SK-N-SH treated with all-trans-retinoic acid at 6 μM for 48 hours (cell line): ENCODE measurements at regions not wholly inside any gene's neighbourhood (a gene's known extent, or its start where the extent isn't known, plus 50 kb on each side); places are given as distances from the start of the nearest gene placed in this dataset.

Experiments used
- ATAC-seq: fragments of 200-7000 bp; cut with Tn5 transposase; 3 replicates; pipeline ENCODE4 v1.9.1; 2020; ENCODE audit warnings: mild to moderate bottlenecking, moderate library complexity
- ARNTL ChIP-seq: fragments of 450-650 bp; formaldehyde crosslinking; IDR thresholded peaks from 2 replicates; pipeline ENCODE4 v1.5.0; 2020; ENCODE audit warnings: low read depth, mild to moderate bottlenecking, moderate library complexity, borderline replicate concordance
- BACH2 ChIP-seq: fragments of 250-450 bp; sonication (Bioruptor Pico); IDR thresholded peaks from 2 replicates; pipeline ENCODE4 v1.9.0; 2021; ENCODE audit warnings: mild to moderate bottlenecking, borderline replicate concordance
- CSDC2 ChIP-seq: fragments of 250-450 bp; sonication (Bioruptor Pico); IDR thresholded peaks from 2 replicates; pipeline ENCODE4 v1.5.0; 2020; ENCODE audit warnings: mild to moderate bottlenecking, moderate library complexity
- GLIS3 ChIP-seq: fragments of 250-450 bp; sonication (Bioruptor Pico); IDR thresholded peaks from 2 replicates; pipeline ENCODE4 v1.5.0; 2020; ENCODE audit warnings: mild to moderate bottlenecking, moderate library complexity
- ISL1 ChIP-seq: fragments of 250-450 bp; sonication (Bioruptor Pico); IDR thresholded peaks from 2 replicates; pipeline ENCODE4 v2.1.2; 2022; ENCODE audit warnings: mild to moderate bottlenecking, moderate library complexity
- OSR1 ChIP-seq: fragments of 250-450 bp; sonication (Bioruptor Pico); IDR thresholded peaks from 2 replicates; pipeline ENCODE4 v1.8.0; 2022; ENCODE audit warnings: moderate library complexity, mild to moderate bottlenecking, inconsistent platforms
- PATZ1 ChIP-seq: fragments of 250-450 bp; sonication (Bioruptor Pico); IDR thresholded peaks from 2 replicates; pipeline ENCODE4 v1.8.0; 2020; ENCODE audit warnings: mild to moderate bottlenecking, moderate library complexity, borderline replicate concordance
- PPARA ChIP-seq: fragments of 250-450 bp; sonication (Bioruptor Pico); IDR thresholded peaks from 2 replicates; pipeline ENCODE4 v1.5.0; 2020; ENCODE audit warnings: mild to moderate bottlenecking, borderline replicate concordance
- SNAI2 ChIP-seq: fragments of 250-450 bp; sonication (Bioruptor Pico); IDR thresholded peaks from 2 replicates; pipeline ENCODE4 v1.5.0; 2020; ENCODE audit warnings: mild to moderate bottlenecking, moderate library complexity
- TCF4 ChIP-seq: fragments of 250-450 bp; sonication (Bioruptor Pico); IDR thresholded peaks from 2 replicates; pipeline ENCODE4 v1.8.0; 2021; ENCODE audit warnings: mild to moderate bottlenecking, moderate library complexity, borderline replicate concordance
- TOX ChIP-seq: fragments of 250-450 bp; sonication (Bioruptor Pico); IDR thresholded peaks from 2 replicates; pipeline ENCODE4 v1.8.0; 2021; ENCODE audit warnings: mild to moderate bottlenecking, moderate library complexity, borderline replicate concordance
- ZC3H10 ChIP-seq: fragments of 250-450 bp; sonication (Bioruptor Pico); IDR thresholded peaks from 2 replicates; pipeline ENCODE4 v1.5.1; 2021; ENCODE audit warnings: mild to moderate bottlenecking, moderate library complexity
- ZFP30 ChIP-seq: fragments of 450-650 bp; formaldehyde crosslinking; IDR thresholded peaks from 2 replicates; pipeline ENCODE4 v1.5.0; 2022; ENCODE audit warnings: mild to moderate bottlenecking, moderate library complexity
- ZNF565 ChIP-seq: fragments of 450-650 bp; formaldehyde crosslinking; conservative IDR thresholded peaks from 2 replicates; pipeline ENCODE4 v1.5.0; 2020; ENCODE audit warnings: low read depth, mild to moderate bottlenecking, moderate library complexity
- ZNF70 ChIP-seq: fragments of 450-650 bp; formaldehyde crosslinking; IDR thresholded peaks from 2 replicates; pipeline ENCODE4 v1.5.0; 2020; ENCODE audit warnings: mild to moderate bottlenecking, moderate library complexity
- ZNF8 ChIP-seq: fragments of 450-650 bp; formaldehyde crosslinking; IDR thresholded peaks from 2 replicates; pipeline ENCODE4 v1.5.0; 2020; ENCODE audit warnings: mild to moderate bottlenecking, moderate library complexity
- TF ChIP-seq, protein P1 (sequence below): fragments of 250-450 bp; sonication (Bioruptor Pico); IDR thresholded peaks from 2 replicates; pipeline ENCODE4 v1.8.0; 2021; ENCODE audit warnings: low read depth, mild to moderate bottlenecking, moderate library complexity, borderline replicate concordance
- TF ChIP-seq, protein P2 (sequence below): fragments of 250-450 bp; sonication (Bioruptor Pico); IDR thresholded peaks from 2 replicates; pipeline ENCODE4 v1.5.0; 2020; ENCODE audit warnings: mild to moderate bottlenecking, moderate library complexity
- TF ChIP-seq, protein P3 (sequence below): fragments of 250-450 bp; sonication (Bioruptor Pico); IDR thresholded peaks from 2 replicates; pipeline ENCODE4 v1.5.1; 2020; ENCODE audit warnings: low read depth, mild to moderate bottlenecking, moderate library complexity

GRCh38 chr2:236872015-236872414, 213.7 kb upstream of the COPS8 start:
- no peak for ATAC-seq
- TF ChIP-seq, protein P1, sequence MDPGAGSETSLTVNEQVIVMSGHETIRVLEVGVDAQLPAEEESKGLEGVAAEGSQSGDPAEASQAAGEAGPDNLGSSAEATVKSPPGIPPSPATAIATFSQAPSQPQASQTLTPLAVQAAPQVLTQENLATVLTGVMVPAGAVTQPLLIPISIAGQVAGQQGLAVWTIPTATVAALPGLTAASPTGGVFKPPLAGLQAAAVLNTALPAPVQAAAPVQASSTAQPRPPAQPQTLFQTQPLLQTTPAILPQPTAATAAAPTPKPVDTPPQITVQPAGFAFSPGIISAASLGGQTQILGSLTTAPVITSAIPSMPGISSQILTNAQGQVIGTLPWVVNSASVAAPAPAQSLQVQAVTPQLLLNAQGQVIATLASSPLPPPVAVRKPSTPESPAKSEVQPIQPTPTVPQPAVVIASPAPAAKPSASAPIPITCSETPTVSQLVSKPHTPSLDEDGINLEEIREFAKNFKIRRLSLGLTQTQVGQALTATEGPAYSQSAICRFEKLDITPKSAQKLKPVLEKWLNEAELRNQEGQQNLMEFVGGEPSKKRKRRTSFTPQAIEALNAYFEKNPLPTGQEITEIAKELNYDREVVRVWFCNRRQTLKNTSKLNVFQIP: no peak
- TF ChIP-seq ZC3H10: no peak
- TF ChIP-seq ZNF565 (CRISPR knock-in tag): no peak
- no peak for TF ChIP-seq ZNF8 (CRISPR knock-in tag)
- TF ChIP-seq ISL1 (CRISPR knock-in tag): no peak
- no peak for TF ChIP-seq ZNF70
- TF ChIP-seq OSR1 (CRISPR knock-in tag): no peak
- no peak for TF ChIP-seq SNAI2 (CRISPR knock-in tag)
- no peak for TF ChIP-seq GLIS3 (CRISPR knock-in tag)
- no peak for TF ChIP-seq TOX (CRISPR knock-in tag)
- TF ChIP-seq ZFP30 (CRISPR knock-in tag): no peak
- no peak for TF ChIP-seq ARNTL (CRISPR knock-in tag)
- TF ChIP-seq PATZ1 (CRISPR knock-in tag): no peak
- TF ChIP-seq BACH2: no peak

DNA sequence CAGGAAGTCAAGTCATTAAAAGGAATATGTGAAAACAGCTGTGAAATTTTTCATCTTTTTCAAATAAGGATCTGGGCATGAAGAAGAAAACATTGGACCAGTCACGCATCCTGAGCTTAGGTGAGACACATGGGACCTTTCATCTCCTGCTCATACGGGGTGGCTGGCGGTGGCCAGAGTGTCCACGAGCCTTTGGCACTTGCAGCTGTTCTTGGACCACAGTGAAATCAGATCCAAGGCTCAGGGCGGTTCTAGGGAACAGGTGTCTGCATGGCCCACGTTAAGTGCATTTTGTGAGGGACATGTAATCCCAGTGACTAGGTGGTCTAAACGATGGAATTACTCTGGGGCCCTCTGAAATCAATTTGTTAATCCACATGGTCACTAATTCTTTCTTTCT, 212.7 kb upstream of the COPS8 start:
- ATAC-seq: no peak
- TF ChIP-seq TOX (CRISPR knock-in tag): no peak
- TF ChIP-seq PATZ1 (CRISPR knock-in tag): no peak
- TF ChIP-seq, protein P1: no peak
- no peak for TF ChIP-seq CSDC2 (CRISPR knock-in tag)
- no peak for TF ChIP-seq ZFP30 (CRISPR knock-in tag)
- TF ChIP-seq ISL1 (CRISPR knock-in tag): no peak
- TF ChIP-seq, protein P2, sequence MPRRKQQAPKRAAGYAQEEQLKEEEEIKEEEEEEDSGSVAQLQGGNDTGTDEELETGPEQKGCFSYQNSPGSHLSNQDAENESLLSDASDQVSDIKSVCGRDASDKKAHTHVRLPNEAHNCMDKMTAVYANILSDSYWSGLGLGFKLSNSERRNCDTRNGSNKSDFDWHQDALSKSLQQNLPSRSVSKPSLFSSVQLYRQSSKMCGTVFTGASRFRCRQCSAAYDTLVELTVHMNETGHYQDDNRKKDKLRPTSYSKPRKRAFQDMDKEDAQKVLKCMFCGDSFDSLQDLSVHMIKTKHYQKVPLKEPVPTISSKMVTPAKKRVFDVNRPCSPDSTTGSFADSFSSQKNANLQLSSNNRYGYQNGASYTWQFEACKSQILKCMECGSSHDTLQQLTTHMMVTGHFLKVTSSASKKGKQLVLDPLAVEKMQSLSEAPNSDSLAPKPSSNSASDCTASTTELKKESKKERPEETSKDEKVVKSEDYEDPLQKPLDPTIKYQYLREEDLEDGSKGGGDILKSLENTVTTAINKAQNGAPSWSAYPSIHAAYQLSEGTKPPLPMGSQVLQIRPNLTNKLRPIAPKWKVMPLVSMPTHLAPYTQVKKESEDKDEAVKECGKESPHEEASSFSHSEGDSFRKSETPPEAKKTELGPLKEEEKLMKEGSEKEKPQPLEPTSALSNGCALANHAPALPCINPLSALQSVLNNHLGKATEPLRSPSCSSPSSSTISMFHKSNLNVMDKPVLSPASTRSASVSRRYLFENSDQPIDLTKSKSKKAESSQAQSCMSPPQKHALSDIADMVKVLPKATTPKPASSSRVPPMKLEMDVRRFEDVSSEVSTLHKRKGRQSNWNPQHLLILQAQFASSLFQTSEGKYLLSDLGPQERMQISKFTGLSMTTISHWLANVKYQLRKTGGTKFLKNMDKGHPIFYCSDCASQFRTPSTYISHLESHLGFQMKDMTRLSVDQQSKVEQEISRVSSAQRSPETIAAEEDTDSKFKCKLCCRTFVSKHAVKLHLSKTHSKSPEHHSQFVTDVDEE (CRISPR knock-in tag): no peak
- no peak for TF ChIP-seq ZNF565 (CRISPR knock-in tag)
- no peak for TF ChIP-seq ZNF8 (CRISPR knock-in tag)
- no peak for TF ChIP-seq PPARA (CRISPR knock-in tag)
- no peak for TF ChIP-seq ARNTL (CRISPR knock-in tag)
- no peak for TF ChIP-seq OSR1 (CRISPR knock-in tag)
- TF ChIP-seq, protein P3, sequence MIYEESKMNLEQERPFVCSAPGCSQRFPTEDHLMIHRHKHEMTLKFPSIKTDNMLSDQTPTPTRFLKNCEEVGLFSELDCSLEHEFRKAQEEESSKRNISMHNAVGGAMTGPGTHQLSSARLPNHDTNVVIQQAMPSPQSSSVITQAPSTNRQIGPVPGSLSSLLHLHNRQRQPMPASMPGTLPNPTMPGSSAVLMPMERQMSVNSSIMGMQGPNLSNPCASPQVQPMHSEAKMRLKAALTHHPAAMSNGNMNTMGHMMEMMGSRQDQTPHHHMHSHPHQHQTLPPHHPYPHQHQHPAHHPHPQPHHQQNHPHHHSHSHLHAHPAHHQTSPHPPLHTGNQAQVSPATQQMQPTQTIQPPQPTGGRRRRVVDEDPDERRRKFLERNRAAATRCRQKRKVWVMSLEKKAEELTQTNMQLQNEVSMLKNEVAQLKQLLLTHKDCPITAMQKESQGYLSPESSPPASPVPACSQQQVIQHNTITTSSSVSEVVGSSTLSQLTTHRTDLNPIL (CRISPR knock-in tag): no peak
- no peak for TF ChIP-seq BACH2
- TF ChIP-seq SNAI2 (CRISPR knock-in tag): no peak
- TF ChIP-seq GLIS3 (CRISPR knock-in tag): no peak
- no peak for TF ChIP-seq ZC3H10
- no peak for TF ChIP-seq ZNF70
- no peak for TF ChIP-seq TCF4 (CRISPR knock-in tag)
